ENCODE measurements at regions not wholly inside any gene's neighbourhood (a gene's known extent, or its start where the extent isn't known, plus 50 kb on each side); places are given as distances from the start of the nearest gene placed in this dataset.

GRCh38 chr6:71531841-71532240 is 243.2 kb downstream of the OGFRL1 start:
- DNase-seq: no peak

GRCh38 chr6:71533939-71534379 is 245.3 kb downstream of the OGFRL1 start:
- peak; percentile 6 for DNase-seq

GRCh38 chr6:71534921-71535320 is 246.3 kb downstream of the OGFRL1 start:
- DNase-seq: no peak

GRCh38 chr6:71537717-71538116 is 249.1 kb downstream of the OGFRL1 start:
- no peak for DNase-seq

- DNase-seq: no peak
These were observed 255.4 kb downstream of the OGFRL1 start for GRCh38 chr6:71544028-71544427.

- DNase-seq: no peak
These were observed 256.3 kb downstream of the OGFRL1 start for GRCh38 chr6:71544906-71545305.

GRCh38 chr6:71545905-71546304 is 257.3 kb downstream of the OGFRL1 start:
- no peak for DNase-seq

GRCh38 chr6:71551798-71552197 is 263.2 kb downstream of the OGFRL1 start:
- DNase-seq: no peak

GRCh38 chr6:71556141-71556540 is 267.5 kb downstream of the OGFRL1 start:
- no peak for DNase-seq

- DNase-seq: no peak
These were observed 270.4 kb downstream of the OGFRL1 start for GRCh38 chr6:71558974-71559373.

GRCh38 chr6:71567562-71567961 is 279.0 kb downstream of the OGFRL1 start:
- no peak for DNase-seq

GRCh38 chr6:71577766-71578165 is 289.2 kb downstream of the OGFRL1 start:
- DNase-seq: no peak

- DNase-seq: no peak
These were observed 291.3 kb downstream of the OGFRL1 start for GRCh38 chr6:71579902-71580301.

GRCh38 chr6:71582820-71583219 is 294.2 kb downstream of the OGFRL1 start:
- no peak for DNase-seq

GRCh38 chr6:71584712-71585436 is 296.3 kb downstream of the OGFRL1 start:
- no peak for DNase-seq

GRCh38 chr6:71585472-71585871 is 296.9 kb downstream of the OGFRL1 start:
- DNase-seq: no peak

- no peak for DNase-seq
These were observed 297.9 kb upstream of the RIMS1 start for GRCh38 chr6:71588490-71588889.

- no peak for DNase-seq
These were observed 297.1 kb upstream of the RIMS1 start for GRCh38 chr6:71589254-71589653.

GRCh38 chr6:71592643-71593042 is 293.7 kb upstream of the RIMS1 start:
- no peak for DNase-seq

- DNase-seq: no peak
These were observed 287.0 kb upstream of the RIMS1 start for GRCh38 chr6:71599359-71599758.

GRCh38 chr6:71602385-71603007 is 283.9 kb upstream of the RIMS1 start:
- DNase-seq: no peak

- no peak for DNase-seq
These were observed 283.3 kb upstream of the RIMS1 start for GRCh38 chr6:71603021-71603420.

- no peak for DNase-seq
These were observed 277.7 kb upstream of the RIMS1 start for GRCh38 chr6:71608646-71609045.

GRCh38 chr6:71619836-71620235 is 266.5 kb upstream of the RIMS1 start:
- DNase-seq: no peak

Measured in activated CD4-positive, alpha-beta T cell treated with anti-CD3 and anti-CD28 coated beads, Interleukin-2, amount 50 U/mL, for 16 hours (primary cell).